HG03097 (cell line): ENCODE measurements at regions not wholly inside any gene's neighbourhood (a gene's known extent, or its start where the extent isn't known, plus 50 kb on each side); places are given as distances from the start of the nearest gene placed in this dataset.

Source experiments
- ATAC-seq: cut with Tn5 transposase; IDR thresholded peaks from one replicate; pipeline ENCODE4 v1.9.1; 2021; ENCODE audit not compliant: unreplicated experiment, low FRiP score

- ATAC-seq = no peak
These were observed 1540.6 kb upstream of the GBE1 start for GRCh38 chr3:83302091-83302490.

- no peak for ATAC-seq
These were observed 1556.2 kb upstream of the GBE1 start for GRCh38 chr3:83317605-83318004.

- no peak for ATAC-seq
These were observed 1559.3 kb upstream of the GBE1 start for GRCh38 chr3:83320726-83321125.

- ATAC-seq = no peak
These were observed 1560.0 kb upstream of the GBE1 start for GRCh38 chr3:83321457-83321856.

GRCh38 chr3:83321891-83322290 is 1560.4 kb upstream of the GBE1 start:
- no peak for ATAC-seq

GRCh38 chr3:83354205-83354604 is 1592.8 kb upstream of the GBE1 start:
- no peak for ATAC-seq

- no peak for ATAC-seq
These were observed 1565.5 kb upstream of the CADM2 start for GRCh38 chr3:83393276-83393675.

- ATAC-seq = no peak
These were observed 1554.9 kb upstream of the CADM2 start for GRCh38 chr3:83403927-83404326.

GRCh38 chr3:83426300-83426699 is 1532.5 kb upstream of the CADM2 start:
- ATAC-seq = no peak

GRCh38 chr3:83434880-83435587 is 1523.8 kb upstream of the CADM2 start:
- no peak for ATAC-seq

- no peak for ATAC-seq
These were observed 1520.6 kb upstream of the CADM2 start for GRCh38 chr3:83438188-83438587.

- ATAC-seq = no peak
These were observed 1505.7 kb upstream of the CADM2 start for GRCh38 chr3:83453056-83453455.

GRCh38 chr3:83454353-83454752 is 1504.4 kb upstream of the CADM2 start:
- ATAC-seq = no peak

GRCh38 chr3:83457551-83457950 is 1501.2 kb upstream of the CADM2 start:
- no peak for ATAC-seq

- no peak for ATAC-seq
These were observed 1498.7 kb upstream of the CADM2 start for GRCh38 chr3:83460052-83460451.

GRCh38 chr3:83461411-83461810 is 1497.4 kb upstream of the CADM2 start:
- no peak for ATAC-seq

GRCh38 chr3:83477563-83477962 is 1481.2 kb upstream of the CADM2 start:
- no peak for ATAC-seq

- no peak for ATAC-seq
These were observed 1476.3 kb upstream of the CADM2 start for GRCh38 chr3:83482402-83483070.

GRCh38 chr3:83496462-83496861 is 1462.3 kb upstream of the CADM2 start:
- no peak for ATAC-seq

GRCh38 chr3:83498361-83499016 is 1460.3 kb upstream of the CADM2 start:
- ATAC-seq = no peak

GRCh38 chr3:83500422-83500821 is 1458.4 kb upstream of the CADM2 start:
- ATAC-seq = no peak

- no peak for ATAC-seq
These were observed 1457.9 kb upstream of the CADM2 start for GRCh38 chr3:83500931-83501330.
